GM12878 (cell line): ENCODE measurements at regions not wholly inside any gene's neighbourhood (a gene's known extent, or its start where the extent isn't known, plus 50 kb on each side); places are given as distances from the start of the nearest gene placed in this dataset.

ENCODE experiments used
- ATAC-seq: fragments of 200-7000 bp; cut with Tn5 transposase; 3 replicates; pipeline ENCODE4 v1.9.1; 2020; ENCODE audit warnings: mild to moderate bottlenecking, moderate library complexity
- BruUV-seq: library from RNA; stranded (reverse); fragments of 400-500 nt; replicated peaks from 2 replicates; lab custom pipeline; 2021; lab: Mats Ljungman, UMichigan
- CTCF ChIA-PET: fragments of 300-600 bp; sonication (Branson Sonifier 250); formaldehyde crosslinking; extraction: SDS; loops from one replicate; lab custom pipeline; 2021; ENCODE audit warnings: inconsistent platforms; lab: Yijun Ruan, JAX
- POLR2A ChIA-PET: fragments of 350-600 bp; formaldehyde crosslinking; extraction: SDS; loops from one replicate; lab custom pipeline; 2021; ENCODE audit warnings: inconsistent platforms; lab: Charles Lee
- RAD21 ChIA-PET: fragments of 300-600 bp; sonication (Branson Sonifier 250); formaldehyde crosslinking; loops from one replicate; lab custom pipeline; 2023; ENCODE audit warnings: antibody characterized with exemption; ENCODE audit not compliant: unreplicated experiment; lab: Charles Lee
- SMC1A ChIA-PET: fragments of 300-600 bp; sonication (Branson Sonifier 250); formaldehyde crosslinking; loops from one replicate; lab custom pipeline; 2023; ENCODE audit not compliant: unreplicated experiment, uncharacterized antibody; lab: Charles Lee
- DNase-seq: peaks from one replicate; pipeline ENCODE4 v3.0.0-alpha.2; 2011; ENCODE audit warnings: low read depth, low spot score
- FAIRE-seq: peaks from 3 replicates; lab custom pipeline; 2011; peaks lifted over from hg19 to GRCh38; lab: Jason Lieb, UNC
- H2AFZ ChIP-seq: 2 replicates; pipeline ENCODE4 v1.6.0; 2011; ENCODE audit warnings: low read depth, low read length, control low read depth; ENCODE audit not compliant: control insufficient read depth
- H3K27ac ChIP-seq: 2 replicates; pipeline ENCODE4 v1.5.1; 2011; ENCODE audit warnings: control low read depth; ENCODE audit not compliant: control insufficient read depth, insufficient read depth
- H3K27me3 ChIP-seq, 2 experiments: replicated peaks in 1 of 2; 2 replicates each; pipeline versions ENCODE4 v1.6.0 to v1.6.1; 2011; ENCODE audit warnings: low read length in 1 of 2; ENCODE audit not compliant: control insufficient read depth in 2 of 2, insufficient read depth in 2 of 2
- H3K36me3 ChIP-seq, 2 experiments: 2 replicates each; pipeline ENCODE4 v1.5.1; 2011; ENCODE audit warnings: low read length in 1 of 2; ENCODE audit not compliant: control insufficient read depth in 2 of 2, insufficient read depth in 2 of 2
- H3K4me1 ChIP-seq: 2 replicates; pipeline ENCODE4 v1.6.1; 2011; ENCODE audit warnings: mild to moderate bottlenecking, low read length, moderate library complexity, mixed read lengths; ENCODE audit not compliant: control insufficient read depth, insufficient read depth
- H3K4me2 ChIP-seq: 2 replicates; pipeline ENCODE4 v1.6.0; 2011; ENCODE audit warnings: control low read depth; ENCODE audit not compliant: control insufficient read depth, insufficient read depth
- H3K4me3 ChIP-seq: fragments of 200-600 bp; sonication (generic); 2 replicates; pipeline ENCODE4 v1.5.1; 2016
- H3K79me2 ChIP-seq: 2 replicates; pipeline ENCODE4 v1.6.0; 2011; ENCODE audit warnings: low read length; ENCODE audit not compliant: control insufficient read depth, insufficient read depth
- H3K9ac ChIP-seq: 2 replicates; pipeline ENCODE4 v1.8.0; 2011; ENCODE audit warnings: low read length, control low read depth, mixed read lengths; ENCODE audit not compliant: control insufficient read depth, insufficient read depth
- H3K9me3 ChIP-seq: replicated peaks from 3 replicates; pipeline ENCODE4 v1.5.1; 2011; ENCODE audit warnings: mild to moderate bottlenecking, low read length; ENCODE audit not compliant: control insufficient read depth, insufficient read depth
- H4K20me1 ChIP-seq: 2 replicates; pipeline ENCODE4 v1.6.0; 2011; ENCODE audit not compliant: control insufficient read depth, insufficient read depth
- BHLHE40 ChIP-seq, 2 experiments: fragments of 450-650 bp in 1 of 2; IDR thresholded peaks; 2 replicates each; pipeline ENCODE4 v1.6.1; 2011 to 2017; ENCODE audit warnings: low read depth in 2 of 2, borderline replicate concordance in 1 of 2, improper control_type of control experiment in 1 of 2, low read length in 1 of 2, mild to moderate bottlenecking in 1 of 2
- CEBPB ChIP-seq, 2 experiments: fragments of 150-350 bp in 1 of 2; IDR thresholded peaks; 2 replicates each; pipeline ENCODE4 v1.6.1; 2012 to 2014; ENCODE audit warnings: low read depth in 2 of 2, low read length in 2 of 2, borderline replicate concordance in 1 of 2, inconsistent platforms in 1 of 2
- CREM ChIP-seq: IDR thresholded peaks from 2 replicates; pipeline ENCODE4 v1.6.1; 2014; ENCODE audit warnings: antibody characterized with exemption, low read depth
- E4F1 ChIP-seq: fragments of 450-650 bp; IDR thresholded peaks from 2 replicates; pipeline ENCODE4 v1.6.1; 2018; ENCODE audit warnings: borderline replicate concordance, mild to moderate bottlenecking; ENCODE audit not compliant: partially characterized antibody
- IRF4 ChIP-seq: IDR thresholded peaks from 2 replicates; pipeline ENCODE4 v1.6.1; 2011; ENCODE audit warnings: low read depth, low read length
- JUND ChIP-seq: IDR thresholded peaks from 2 replicates; pipeline ENCODE4 v1.6.1; 2012; ENCODE audit warnings: low read depth, mild to moderate bottlenecking, low read length, improper control_type of control experiment, moderate library complexity
- KDM1A ChIP-seq: fragments of 200-600 bp; sonication (generic); IDR thresholded peaks from 2 replicates; pipeline ENCODE4 v1.6.1; 2016; ENCODE audit warnings: borderline replicate concordance
- MEF2A ChIP-seq: IDR thresholded peaks from 2 replicates; pipeline ENCODE4 v1.6.1; 2011; ENCODE audit warnings: low read depth, mild to moderate bottlenecking, low read length, moderate library complexity; ENCODE audit not compliant: insufficient read depth
- MXI1 ChIP-seq: fragments of 150-350 bp; IDR thresholded peaks from 2 replicates; pipeline ENCODE4 v1.6.1; 2011; ENCODE audit warnings: low read depth, mild to moderate bottlenecking, inconsistent platforms, low read length, improper control_type of control experiment
- NBN ChIP-seq: fragments of 450-650 bp; IDR thresholded peaks from 2 replicates; pipeline ENCODE4 v1.6.1; 2016
- NFXL1 ChIP-seq: fragments of 450-650 bp; IDR thresholded peaks from 2 replicates; pipeline ENCODE4 v1.6.1; 2017; ENCODE audit warnings: antibody characterized with exemption, mild to moderate bottlenecking, borderline replicate concordance
- NFYB ChIP-seq: IDR thresholded peaks from 2 replicates; pipeline ENCODE4 v1.6.1; 2011; ENCODE audit warnings: low read depth, mild to moderate bottlenecking, low read length, improper control_type of control experiment, moderate library complexity; ENCODE audit not compliant: insufficient read depth
- PKNOX1 ChIP-seq: fragments of 450-650 bp; IDR thresholded peaks from 2 replicates; pipeline ENCODE4 v1.6.1; 2016; ENCODE audit warnings: mild to moderate bottlenecking
- SMARCA5 ChIP-seq: fragments of 450-650 bp; IDR thresholded peaks from 2 replicates; pipeline ENCODE4 v1.6.1; 2017; ENCODE audit warnings: mild to moderate bottlenecking
- USF1 ChIP-seq: IDR thresholded peaks from 2 replicates; pipeline ENCODE4 v1.6.1; 2011; ENCODE audit warnings: borderline replicate concordance, low read depth, mild to moderate bottlenecking, moderate library complexity, mixed read lengths, low read length; ENCODE audit not compliant: insufficient read depth; ENCODE audit errors: extremely low read length
- USF2 ChIP-seq: IDR thresholded peaks from 2 replicates; pipeline ENCODE4 v1.6.1; 2011; ENCODE audit warnings: low read depth, low read length, improper control_type of control experiment, borderline replicate concordance
- WGBS: methylation state at CpG from one replicate; pipeline ENCODE4 v1.1.6; 2016; ENCODE audit warnings: low lambda C conversion rate; ENCODE audit not compliant: insufficient replicate concordance, insufficient coverage; ENCODE audit errors: missing lambda C conversion rate; 5-methylcytosine and 5-hydroxymethylcytosine counted together
- in situ Hi-C: fragments of 300-500 bp; cut with MboI; formaldehyde crosslinking; loops from 9 replicates; pipeline ENCODE4 v1.14.3; 2018; ENCODE audit warnings: mixed read lengths
- intact Hi-C: fragments of 100-400 bp; cut with micrococcal nuclease; formaldehyde crosslinking; loops from one replicate; pipeline ENCODE4 v1.14.2; 2022; ENCODE audit not compliant: unreplicated experiment

GRCh38 chr2:222130855-222131254, 167.9 kb downstream of the PAX3 start (continued):
- no peak for TF ChIP-seq MXI1
- TF ChIP-seq CREM: no peak

GRCh38 chr2:222127660-222128059, 171.1 kb downstream of the PAX3 start:
- H3K9ac ChIP-seq: no peak overlapping the region
- H3K79me2 ChIP-seq: no peaks in the 10 kb centered on the region
- in situ Hi-C loops: no loop called here
- no peak overlapping the region for H3K27ac ChIP-seq
- ChIA-PET CTCF (interaction anchor here (0.6 kb wide), 1 partner anchor 1128 kb away, joined by 3 read pairs; no protein-coding TSS in a partner anchor), SMC1A (interaction anchor here (1.1 kb wide), 1 partner anchor 10 kb away, joined by 3 read pairs; no protein-coding TSS in a partner anchor), RAD21 (no interaction called here), POLR2A (no interaction called here)
- intact Hi-C loops: no loop called here
- H4K20me1 ChIP-seq: no peaks in the 10 kb centered on the region
- FAIRE-seq: no peak
- ATAC-seq: no peak
- no peak overlapping the region for H3K4me3 ChIP-seq
- no peaks in the 10 kb centered on the region for H3K36me3 ChIP-seq
- H3K4me2 ChIP-seq: no peak overlapping the region
- H3K27me3 ChIP-seq: no peaks in the 10 kb centered on the region
- H3K9me3 ChIP-seq: no peaks in the 10 kb centered on the region
- no peaks in the 10 kb centered on the region for H3K4me1 ChIP-seq
- no TSS peak for BruUV-seq
- no peak for DNase-seq
- H2AFZ ChIP-seq: no peak overlapping the region
- 0% methylated on average over 6 of the region's 6 CpGs for WGBS
- TF ChIP-seq CEBPB (IDR thresholded peaks at IDR 0.05; ENCODE audit: borderline replicate concordance in 1 of 2, low read depth in 2 of 2, low read length in 2 of 2) (no peak), JUND (no peak), SMARCA5 (no peak), MEF2A (no peak), E4F1 (no peak), NBN (no peak), KDM1A (no peak), USF2 (no peak), IRF4 (no peak), PKNOX1 (no peak), NFYB (no peak), NFXL1 (no peak), BHLHE40 (IDR thresholded peaks at IDR 0.05; ENCODE audit: borderline replicate concordance in 1 of 2, low read depth in 2 of 2, low read length in 1 of 2) (no peak), USF1 (no peak)
